Activated CD4-positive, alpha-beta T cell treated with anti-CD3 and anti-CD28 coated beads for 36 hours (primary cell): ENCODE measurements at regions not wholly inside any gene's neighbourhood (a gene's known extent, or its start where the extent isn't known, plus 50 kb on each side); places are given as distances from the start of the nearest gene placed in this dataset.
"Not testable (repeated sequence)": the region's sequence is repeated elsewhere in the genome, so short reads cannot be mapped to it uniquely, and the experiment has no call there.

Source experiments
- ATAC-seq: fragments of 200-7000 bp; cut with Tn5 transposase; one replicate; pipeline ENCODE4 v1.10.0; 2021; ENCODE audit warnings: mild to moderate bottlenecking, moderate library complexity
- CTCF ChIA-PET: fragments of 350-600 bp; sonication (Branson Sonifier 250); formaldehyde crosslinking; loops from one replicate; lab custom pipeline; 2021; ENCODE audit warnings: antibody characterized with exemption; lab: Charles Lee
- POLR2A ChIA-PET: fragments of 350-600 bp; sonication (Branson Sonifier 250); formaldehyde crosslinking; loops from one replicate; lab custom pipeline; 2021; ENCODE audit warnings: antibody characterized with exemption, inconsistent platforms; lab: Charles Lee
- DNase-seq: peaks from one replicate; pipeline ENCODE4 v3.0.0-alpha.2; 2020
- H3K27ac Mint-ChIP-seq: one replicate; pipeline ENCODE4 v1.8.0; 2021; ENCODE audit warnings: mixed read lengths
- H3K27me3 Mint-ChIP-seq: one replicate; pipeline ENCODE4 v1.8.0; 2021; ENCODE audit warnings: mixed read lengths
- H3K36me3 Mint-ChIP-seq: one replicate; pipeline ENCODE4 v1.8.0; 2021; ENCODE audit warnings: low read depth, mixed read lengths
- H3K4me1 Mint-ChIP-seq: one replicate; pipeline ENCODE4 v1.8.0; 2021; ENCODE audit warnings: mixed read lengths
- H3K4me3 Mint-ChIP-seq: one replicate; pipeline ENCODE4 v1.8.0; 2021; ENCODE audit warnings: mild to moderate bottlenecking, moderate library complexity, mixed read lengths
- H3K9me3 Mint-ChIP-seq: one replicate; pipeline ENCODE4 v1.8.0; 2021; ENCODE audit warnings: low read depth, mixed read lengths
- intact Hi-C, 2 experiments: fragments of 100-400 bp; cut with DNase I in 1 of 2; cut with micrococcal nuclease in 1 of 2; formaldehyde crosslinking; loops; one replicate each; pipeline versions ENCODE4 v1.14.2 to v1.15.1; 2022 to 2024; cut with DNase I, micrococcal nuclease

DNA sequence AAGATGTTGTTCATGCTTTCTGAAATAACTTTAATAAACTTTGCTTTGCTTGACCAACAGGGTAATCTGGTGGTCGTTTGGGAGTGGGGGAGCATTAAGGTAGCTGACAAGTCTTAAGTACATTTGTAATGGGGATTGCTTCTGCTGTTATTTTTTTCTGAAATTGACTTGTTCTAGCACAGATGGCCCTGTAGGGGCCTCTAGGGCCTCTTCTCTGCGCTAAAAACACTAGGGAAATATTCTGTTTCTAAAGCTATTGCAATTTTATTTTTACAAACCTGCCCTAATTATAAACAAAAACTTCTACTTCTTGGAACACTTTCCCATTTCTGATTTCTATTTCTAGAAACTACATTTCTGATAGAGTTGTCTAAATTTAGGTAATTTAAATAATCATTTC lies 191.3 kb upstream of the KCNJ3 start:
- no peaks in the 10 kb centered on the region for H3K4me1 Mint-ChIP-seq
- DNase-seq (no peak), ATAC-seq (no peak)
- H3K27ac Mint-ChIP-seq = no peak overlapping the region
- POLR2A ChIA-PET = no interaction called here
- H3K4me3 Mint-ChIP-seq = no peak overlapping the region
- CTCF ChIA-PET = no interaction called here
- intact Hi-C loops = no loop called here
- no peaks in the 10 kb centered on the region for H3K36me3 Mint-ChIP-seq
- no peaks in the 10 kb centered on the region for H3K27me3 Mint-ChIP-seq
- peaks cover 3% of the 10 kb centered on the region for H3K9me3 Mint-ChIP-seq

DNA sequence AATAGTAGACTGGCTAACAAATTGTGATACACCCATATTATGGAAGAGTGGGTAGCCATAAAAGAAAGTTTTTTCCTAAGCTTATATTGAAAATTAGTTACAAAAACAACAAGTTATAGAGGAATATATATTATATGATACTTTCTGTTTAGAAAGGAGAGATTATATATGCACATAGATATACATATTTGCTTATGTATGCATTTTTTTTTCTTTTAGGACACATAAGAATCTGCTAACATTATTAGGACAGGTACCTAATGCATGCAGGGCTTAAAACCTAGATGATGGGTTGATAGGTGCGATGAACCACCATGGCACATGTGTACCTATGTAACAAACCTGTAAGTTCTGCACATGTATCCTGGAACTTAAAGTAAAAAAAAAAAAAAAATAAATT lies 179.6 kb upstream of the KCNJ3 start:
- DNase-seq (no peak), ATAC-seq (no peak)
- no peaks in the 10 kb centered on the region for H3K36me3 Mint-ChIP-seq
- H3K9me3 Mint-ChIP-seq = no peaks in the 10 kb centered on the region
- no peak overlapping the region for H3K27ac Mint-ChIP-seq
- no peaks in the 10 kb centered on the region for H3K4me1 Mint-ChIP-seq
- no peak overlapping the region for H3K4me3 Mint-ChIP-seq
- no peaks in the 10 kb centered on the region for H3K27me3 Mint-ChIP-seq
- ChIA-PET POLR2A (no interaction called here), CTCF (no interaction called here)
- intact Hi-C loops = no loop called here

DNA sequence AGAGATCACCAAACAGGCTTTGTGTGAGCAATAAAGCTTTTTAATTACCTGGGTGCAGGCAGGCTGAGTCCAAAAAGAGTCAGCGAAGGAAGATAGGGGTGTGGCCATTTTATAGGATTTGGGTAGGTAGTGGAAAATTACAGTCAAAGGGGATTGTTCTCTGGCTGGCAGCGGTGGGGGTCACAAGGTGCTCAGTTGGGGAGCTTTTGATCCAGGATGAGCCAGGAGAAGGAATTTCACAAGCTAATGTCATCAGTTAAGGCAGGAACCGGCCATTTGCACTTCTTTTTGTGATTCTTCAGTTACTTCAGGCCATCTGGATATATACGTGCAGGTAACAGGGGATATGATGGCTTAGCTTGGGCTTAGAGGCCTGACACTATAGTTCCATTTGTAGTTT lies 177.5 kb upstream of the KCNJ3 start:
- H3K9me3 Mint-ChIP-seq, intact Hi-C loops, POLR2A ChIA-PET, H3K27me3 Mint-ChIP-seq, H3K4me1 Mint-ChIP-seq, H3K4me3 Mint-ChIP-seq, CTCF ChIA-PET, H3K27ac Mint-ChIP-seq, ATAC-seq, H3K36me3 Mint-ChIP-seq, DNase-seq: not testable (repeated sequence)

DNA sequence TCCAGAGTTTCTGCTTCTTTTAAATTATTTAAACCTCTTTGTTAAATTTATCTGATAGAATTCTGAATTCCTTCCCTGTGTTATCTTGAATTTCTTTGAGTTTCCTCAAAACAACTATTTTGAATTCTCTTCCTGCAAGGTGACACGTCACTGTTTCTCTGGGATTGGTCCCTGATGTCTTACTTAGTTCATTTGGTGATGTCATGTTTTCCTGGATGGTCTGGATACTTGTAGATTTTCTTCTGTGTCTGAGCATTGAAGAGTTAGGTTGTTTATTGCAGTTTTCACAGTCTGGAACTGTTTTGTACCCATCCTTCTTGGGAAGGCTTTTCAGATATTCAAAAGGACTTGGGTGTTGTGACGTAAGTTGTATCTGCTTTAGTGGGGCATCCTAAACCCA lies 172.3 kb upstream of the KCNJ3 start:
- H3K4me3 Mint-ChIP-seq = no peak overlapping the region
- no peaks in the 10 kb centered on the region for H3K36me3 Mint-ChIP-seq
- POLR2A ChIA-PET = interaction anchor here (0.6 kb wide), 1 partner anchor 262 kb away, joined by 8 read pairs; no protein-coding TSS in a partner anchor
- ATAC-seq (no peak), DNase-seq (no peak)
- no peaks in the 10 kb centered on the region for H3K9me3 Mint-ChIP-seq
- no peaks in the 10 kb centered on the region for H3K27me3 Mint-ChIP-seq
- no peaks in the 10 kb centered on the region for H3K4me1 Mint-ChIP-seq
- H3K27ac Mint-ChIP-seq = no peak overlapping the region
- CTCF ChIA-PET = no interaction called here
- intact Hi-C loops = no loop called here

DNA sequence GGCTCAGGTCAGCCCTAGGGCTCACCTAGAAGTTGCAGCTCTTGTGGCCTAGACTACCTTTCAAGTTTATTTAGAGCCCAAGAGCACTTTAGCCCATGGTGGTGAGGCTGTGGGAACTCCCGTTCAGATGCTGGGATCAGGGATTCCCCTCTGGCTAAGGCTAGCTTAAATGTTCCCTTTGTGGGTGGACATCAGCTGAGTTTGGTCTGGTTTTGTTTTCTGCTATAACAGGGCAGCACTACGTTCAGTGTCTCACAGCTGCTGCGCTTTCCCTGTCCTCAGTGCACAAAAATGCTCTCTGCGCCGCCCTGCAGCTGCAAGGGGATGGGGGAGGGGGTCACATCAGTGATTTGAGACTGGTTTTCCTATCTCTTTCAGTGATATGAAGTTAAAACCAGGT lies 170.5 kb upstream of the KCNJ3 start:
- intact Hi-C loops = no loop called here
- Mint-ChIP-seq H3K27me3 (no peaks in the 10 kb centered on the region), H3K27ac (no peak overlapping the region), H3K9me3 (peaks cover 3% of the 10 kb centered on the region), H3K4me1 (no peaks in the 10 kb centered on the region), H3K36me3 (no peaks in the 10 kb centered on the region), H3K4me3 (no peak overlapping the region)
- DNase-seq = no peak
- POLR2A ChIA-PET = no interaction called here
- no peak for ATAC-seq
- CTCF ChIA-PET = no interaction called here

DNA sequence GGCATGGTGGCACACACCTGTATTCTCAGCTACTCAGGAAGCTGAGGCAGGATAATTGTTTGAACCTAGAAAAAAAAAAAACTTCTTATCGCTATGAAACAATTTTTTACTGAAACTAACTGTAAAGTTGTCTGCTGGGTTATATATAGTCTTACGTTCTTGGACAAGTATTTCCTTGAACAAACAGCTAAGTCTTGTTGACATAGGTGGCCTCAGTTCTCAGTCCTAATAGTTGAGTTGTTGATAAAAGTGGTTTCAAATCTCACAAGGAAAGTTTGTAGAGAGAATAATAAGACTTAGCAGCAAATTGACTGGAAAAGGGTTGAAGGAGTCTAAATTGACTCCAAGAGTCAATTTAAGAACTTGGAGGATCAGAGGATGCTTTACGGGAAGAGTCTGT lies 166.5 kb upstream of the KCNJ3 start:
- H3K4me3 Mint-ChIP-seq = no peak overlapping the region
- intact Hi-C loops = no loop called here
- ATAC-seq (no peak), DNase-seq (no peak)
- H3K27ac Mint-ChIP-seq = no peak overlapping the region
- no peaks in the 10 kb centered on the region for H3K4me1 Mint-ChIP-seq
- no peaks in the 10 kb centered on the region for H3K27me3 Mint-ChIP-seq
- ChIA-PET CTCF (no interaction called here), POLR2A (no interaction called here)
- peaks cover 8% of the 10 kb centered on the region for H3K9me3 Mint-ChIP-seq
- H3K36me3 Mint-ChIP-seq = no peaks in the 10 kb centered on the region

DNA sequence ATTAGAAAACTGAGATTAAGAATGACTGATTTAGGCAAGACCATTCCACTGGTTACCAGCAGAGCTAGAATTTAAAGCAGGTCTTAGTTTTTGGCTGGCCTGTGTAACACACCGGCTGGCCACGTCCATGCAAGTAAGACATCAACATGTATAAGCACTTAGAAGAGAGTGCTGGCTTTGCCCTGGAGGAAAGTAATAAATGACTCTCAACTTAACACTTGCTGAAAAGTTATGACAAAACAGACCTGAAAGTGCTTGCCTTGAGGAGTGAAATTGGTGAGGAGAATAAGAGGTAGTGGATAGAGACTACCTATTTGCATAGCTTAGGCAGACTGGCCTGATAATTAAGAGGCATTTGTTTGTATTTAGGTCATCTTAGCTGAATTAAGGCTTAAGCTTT lies 165.7 kb upstream of the KCNJ3 start:
- ATAC-seq (no peak), DNase-seq (no peak)
- Mint-ChIP-seq H3K4me3 (no peak overlapping the region), H3K9me3 (peaks cover 8% of the 10 kb centered on the region), H3K4me1 (no peaks in the 10 kb centered on the region), H3K27me3 (no peaks in the 10 kb centered on the region), H3K36me3 (no peaks in the 10 kb centered on the region), H3K27ac (no peak overlapping the region)
- ChIA-PET POLR2A (no interaction called here), CTCF (no interaction called here)
- intact Hi-C loops = no loop called here

DNA sequence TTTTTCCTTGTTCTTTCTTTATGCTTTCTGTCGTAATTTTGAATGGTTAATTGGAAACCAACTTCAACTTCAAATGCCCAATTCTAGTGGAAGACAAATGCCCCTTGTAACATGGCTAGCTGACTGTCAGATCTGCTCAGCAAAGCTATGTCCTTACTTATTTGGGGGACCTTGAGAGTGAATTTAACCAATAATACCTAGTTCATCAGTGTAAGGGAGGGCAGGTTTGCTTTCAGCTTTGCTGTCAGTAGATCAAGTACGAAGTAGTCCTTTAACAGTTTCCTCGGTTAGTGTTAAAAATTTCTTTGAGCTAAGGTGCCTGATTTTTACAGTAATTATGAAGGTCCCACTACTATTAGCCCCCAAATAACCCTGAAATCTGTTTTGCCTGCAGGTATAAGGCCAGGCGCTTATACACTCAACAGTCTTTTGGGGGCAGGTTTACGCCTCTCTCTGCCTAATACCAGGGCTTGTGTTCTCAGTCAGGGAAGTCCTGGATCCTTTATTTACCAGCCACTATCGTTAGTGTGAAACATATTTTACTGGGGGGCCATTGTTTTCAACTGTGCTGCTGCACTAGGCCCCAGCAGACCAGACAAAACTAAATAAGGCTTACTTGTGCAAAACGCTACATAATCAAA lies 165.1 kb upstream of the KCNJ3 start:
- intact Hi-C loops = no loop called here
- H3K27me3 Mint-ChIP-seq = no peaks in the 10 kb centered on the region

DNA sequence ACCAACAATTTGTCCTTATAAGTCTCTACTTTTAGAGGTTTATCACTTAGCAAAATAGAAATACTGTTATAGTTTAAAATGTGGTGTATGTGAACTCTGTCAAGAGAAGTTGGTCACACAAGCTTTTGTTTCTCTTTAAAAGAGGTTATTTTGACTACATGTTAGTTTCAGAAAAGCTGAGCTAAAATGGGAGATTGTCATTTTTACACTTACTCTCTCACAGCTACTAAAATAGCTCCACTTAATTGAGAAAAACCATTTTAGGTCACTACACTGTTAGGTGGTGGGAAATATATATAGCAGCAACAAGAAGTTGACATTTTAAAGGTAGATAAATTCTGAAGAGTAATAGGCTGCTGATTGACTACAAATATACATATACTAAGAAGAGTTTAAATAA lies 161.5 kb upstream of the KCNJ3 start:
- no peaks in the 10 kb centered on the region for H3K27me3 Mint-ChIP-seq

More for the DNA sequence above, 165.1 kb upstream of the KCNJ3 start:
- Mint-ChIP-seq H3K9me3 (peaks cover 8% of the 10 kb centered on the region), H3K27ac (no peak overlapping the region), H3K36me3 (no peaks in the 10 kb centered on the region), H3K4me1 (no peaks in the 10 kb centered on the region), H3K4me3 (no peak overlapping the region)
- POLR2A ChIA-PET = no interaction called here
- no peak for ATAC-seq
- no peak for DNase-seq
- CTCF ChIA-PET = interaction anchor here (1.5 kb wide), 1 partner anchor 16 kb away, joined by 3 read pairs; no protein-coding TSS in a partner anchor

DNA sequence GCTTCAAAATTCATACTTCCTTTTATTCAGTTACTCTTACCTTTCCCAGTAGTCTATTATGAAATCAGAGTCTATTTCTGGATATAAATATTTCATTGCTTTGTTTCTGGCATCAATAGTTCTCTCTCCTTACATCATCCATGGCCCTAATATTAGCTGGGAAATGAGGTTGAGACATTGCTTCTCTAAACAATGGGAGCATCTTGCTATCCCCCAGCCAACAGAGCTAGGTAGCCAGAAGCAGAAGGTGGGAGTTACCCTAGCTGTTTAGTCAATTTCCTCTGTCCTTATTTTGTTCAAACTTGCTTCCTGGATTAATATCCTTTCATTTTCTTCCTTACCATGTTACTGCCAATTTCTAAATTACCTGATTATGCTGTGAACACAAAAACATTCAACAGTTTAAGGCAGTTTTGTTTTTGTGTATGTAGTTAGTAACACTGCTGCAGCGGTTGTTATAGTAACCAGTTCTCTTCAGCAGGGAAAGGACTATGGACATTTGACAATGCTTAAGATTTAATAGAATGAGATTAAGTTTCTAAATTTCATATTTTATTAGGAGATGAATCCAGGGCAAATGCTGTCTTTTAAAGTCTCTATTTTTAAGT lies 160.5 kb upstream of the KCNJ3 start:
- ChIA-PET CTCF (interaction anchor here (1.2 kb wide), 1 partner anchor 12 kb away, joined by 3 read pairs; no protein-coding TSS in a partner anchor), POLR2A (no interaction called here)
- ATAC-seq = no peak
- Mint-ChIP-seq H3K36me3 (no peaks in the 10 kb centered on the region), H3K27me3 (no peaks in the 10 kb centered on the region), H3K4me1 (no peaks in the 10 kb centered on the region), H3K9me3 (peaks cover 7% of the 10 kb centered on the region), H3K27ac (no peak overlapping the region), H3K4me3 (no peak overlapping the region)
- no peak for DNase-seq
- intact Hi-C loops = no loop called here

More for the DNA sequence above, 161.5 kb upstream of the KCNJ3 start:
- no peak overlapping the region for H3K4me3 Mint-ChIP-seq
- intact Hi-C loops = no loop called here
- no peaks in the 10 kb centered on the region for H3K36me3 Mint-ChIP-seq
- no peak for ATAC-seq
- ChIA-PET CTCF (interaction anchor here (1.2 kb wide), 1 partner anchor 13 kb away, joined by 3 read pairs; no protein-coding TSS in a partner anchor), POLR2A (no interaction called here)
- H3K4me1 Mint-ChIP-seq = no peaks in the 10 kb centered on the region
- H3K27ac Mint-ChIP-seq = no peak overlapping the region
- H3K9me3 Mint-ChIP-seq = peaks cover 8% of the 10 kb centered on the region
- DNase-seq = no peak

DNA sequence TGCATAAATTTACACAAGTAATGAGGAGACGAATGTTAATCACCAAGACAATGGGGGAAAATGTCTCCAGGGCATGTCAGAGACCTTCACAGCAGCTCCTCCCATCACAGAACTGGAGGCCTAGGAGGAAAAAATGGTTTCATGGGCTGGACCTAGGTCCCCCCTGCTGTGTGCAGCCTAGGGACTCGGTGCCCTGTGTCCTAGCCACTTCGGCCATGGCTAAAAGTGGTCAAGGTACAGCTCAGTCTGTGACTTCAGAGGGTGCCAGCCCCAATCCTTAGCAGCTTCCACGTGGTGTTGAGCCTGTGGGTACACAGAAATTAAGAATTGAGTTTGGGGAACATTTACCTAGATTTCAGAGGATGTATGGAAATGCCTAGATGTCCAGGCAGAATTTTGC lies 152.2 kb upstream of the KCNJ3 start:
- Mint-ChIP-seq H3K27ac (no peak overlapping the region), H3K36me3 (no peaks in the 10 kb centered on the region), H3K4me1 (no peaks in the 10 kb centered on the region), H3K4me3 (no peak overlapping the region), H3K9me3 (peaks cover 6% of the 10 kb centered on the region), H3K27me3 (no peaks in the 10 kb centered on the region)
- ChIA-PET CTCF (no interaction called here), POLR2A (no interaction called here)
- DNase-seq = no peak
- intact Hi-C loops = no loop called here
- ATAC-seq = no peak

DNA sequence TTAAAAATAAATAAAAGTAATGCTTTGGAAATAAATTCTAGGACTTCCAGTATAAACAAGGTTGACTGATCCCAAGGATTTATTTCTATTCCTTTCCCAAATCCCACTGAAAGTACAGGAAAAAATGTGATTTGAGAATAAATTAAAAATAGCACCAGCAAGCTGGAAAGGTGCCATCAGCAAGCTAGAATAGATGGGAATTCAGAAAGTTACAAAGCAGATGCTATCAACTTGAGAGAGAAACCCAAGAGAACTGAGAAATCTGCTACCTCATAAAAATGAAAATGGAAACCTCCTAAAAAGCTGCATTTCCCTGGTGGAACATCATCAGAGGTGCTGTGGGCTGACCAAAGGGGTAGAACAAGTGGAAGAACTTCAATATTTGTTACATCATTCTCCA lies 148.6 kb upstream of the KCNJ3 start:
- ChIA-PET CTCF (interaction anchor here (1.3 to 1.4 kb wide), 2 partner anchors 8 to 12 kb away, joined by 3 read pairs; no protein-coding TSS in a partner anchor), POLR2A (no interaction called here)
- Mint-ChIP-seq H3K9me3 (peaks cover 4% of the 10 kb centered on the region), H3K4me3 (no peak overlapping the region), H3K27ac (no peak overlapping the region), H3K36me3 (no peaks in the 10 kb centered on the region), H3K4me1 (no peaks in the 10 kb centered on the region), H3K27me3 (no peaks in the 10 kb centered on the region)
- DNase-seq (no peak), ATAC-seq (no peak)
- intact Hi-C loops = no loop called here
